DND-41 (cell line): ENCODE measurements at regions not wholly inside any gene's neighbourhood (a gene's known extent, or its start where the extent isn't known, plus 50 kb on each side); places are given as distances from the start of the nearest gene placed in this dataset.

Source experiments
- CTCF ChIP-seq: IDR thresholded peaks from 2 replicates; pipeline ENCODE4 v1.5.1; 2012; ENCODE audit warnings: borderline replicate concordance, low read length, moderate library complexity, mild to moderate bottlenecking; ENCODE audit not compliant: poor library complexity, severe bottlenecking; ENCODE audit errors: extremely low read depth
- EZH2 ChIP-seq: IDR thresholded peaks from 3 replicates; pipeline ENCODE4 v1.6.1; 2012; ENCODE audit warnings: borderline replicate concordance, low read depth, mild to moderate bottlenecking, moderate library complexity, low read length, inconsistent platforms; ENCODE audit not compliant: severe bottlenecking

GRCh38 chr12:47394070-47394469 lies 311.8 kb downstream of the RPAP3 start:
- TF ChIP-seq CTCF, result no peak
- no peak for TF ChIP-seq EZH2
